Right hindlimb (tissue), 1 donor: ENCODE measurements at regions not wholly inside any gene's neighbourhood (a gene's known extent, or its start where the extent isn't known, plus 50 kb on each side); places are given as distances from the start of the nearest gene placed in this dataset.

ENCODE experiments used
- DNase-seq: peaks from one replicate; pipeline ENCODE4 v3.0.0-alpha.2; 2018

DNA sequence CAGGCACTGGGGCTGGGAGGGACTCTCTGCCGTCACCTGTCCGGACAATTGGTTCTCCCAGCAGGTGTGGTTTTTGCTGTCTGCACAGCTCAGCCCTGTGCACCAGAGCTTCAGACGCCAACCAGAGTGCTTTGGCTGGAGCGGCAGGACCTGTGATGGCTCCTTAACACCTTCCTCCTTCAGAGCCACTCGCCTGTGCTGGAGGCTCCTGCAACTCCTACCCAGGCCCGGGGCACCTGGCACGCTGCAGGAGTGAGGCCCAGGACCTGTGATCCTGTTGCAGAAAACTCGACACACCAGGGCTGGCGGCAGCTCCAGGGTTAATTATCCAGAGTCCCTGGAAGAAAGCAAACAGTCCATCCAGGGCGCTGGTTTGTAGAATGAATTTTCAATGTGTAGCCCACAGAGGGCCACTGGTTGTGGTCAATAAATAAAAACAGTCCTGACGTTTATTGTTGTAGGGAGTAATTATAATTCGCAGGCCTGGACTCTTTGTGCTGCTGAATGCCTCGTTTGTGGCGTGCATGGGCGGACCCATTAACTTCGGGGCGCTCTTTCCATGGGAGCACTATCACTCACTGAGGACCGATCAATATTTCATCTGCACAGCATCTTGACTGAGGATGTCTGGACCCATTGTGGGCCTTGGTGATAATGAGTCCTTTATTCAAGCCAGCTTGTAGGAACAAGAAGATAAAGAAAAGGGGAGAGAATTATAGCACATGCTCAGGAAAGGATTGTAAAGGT, 339.7 kb upstream of the IRX4 start:
- DNase-seq, result no peak

DNA sequence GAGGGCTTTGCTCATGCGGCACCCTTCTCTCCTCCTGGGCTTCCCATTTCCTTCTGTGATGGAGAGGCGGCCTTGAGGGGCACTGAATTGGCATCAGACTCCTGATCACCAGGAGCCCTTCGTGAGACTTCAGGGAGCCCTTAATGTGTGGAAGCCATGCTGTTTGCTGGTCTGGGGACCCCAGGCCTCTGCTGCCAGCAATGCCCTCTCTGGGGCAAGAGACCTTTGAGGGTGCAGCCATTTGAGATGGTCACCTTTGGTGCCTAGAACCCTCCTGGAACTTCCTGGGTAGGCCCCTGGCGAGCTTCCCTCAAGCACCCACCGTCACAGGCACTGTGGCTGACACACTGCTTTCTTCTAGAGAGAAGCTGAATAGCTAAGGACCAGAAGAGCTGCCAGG, 338.7 kb upstream of the IRX4 start:
- no peak for DNase-seq

DNA sequence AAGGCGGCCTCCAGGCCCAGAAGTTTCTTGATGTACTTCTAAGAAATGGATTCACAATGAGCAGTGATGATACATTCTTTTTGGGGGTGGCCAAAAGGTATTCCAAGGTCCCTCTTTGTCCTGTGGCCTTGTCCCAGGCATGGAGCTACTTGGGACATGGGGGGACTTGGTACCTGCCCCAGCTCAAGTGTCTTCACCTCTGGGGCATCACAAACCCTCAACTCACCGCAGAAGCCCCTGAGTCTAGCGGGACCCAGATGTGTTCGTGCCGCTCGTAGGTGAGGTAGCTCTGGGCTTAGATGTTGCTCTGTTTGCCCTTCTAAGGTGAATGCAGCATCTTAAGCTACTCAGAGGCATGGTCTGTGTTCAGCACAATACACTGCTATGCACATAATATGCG, 338.0 kb upstream of the IRX4 start:
- no peak for DNase-seq

DNA sequence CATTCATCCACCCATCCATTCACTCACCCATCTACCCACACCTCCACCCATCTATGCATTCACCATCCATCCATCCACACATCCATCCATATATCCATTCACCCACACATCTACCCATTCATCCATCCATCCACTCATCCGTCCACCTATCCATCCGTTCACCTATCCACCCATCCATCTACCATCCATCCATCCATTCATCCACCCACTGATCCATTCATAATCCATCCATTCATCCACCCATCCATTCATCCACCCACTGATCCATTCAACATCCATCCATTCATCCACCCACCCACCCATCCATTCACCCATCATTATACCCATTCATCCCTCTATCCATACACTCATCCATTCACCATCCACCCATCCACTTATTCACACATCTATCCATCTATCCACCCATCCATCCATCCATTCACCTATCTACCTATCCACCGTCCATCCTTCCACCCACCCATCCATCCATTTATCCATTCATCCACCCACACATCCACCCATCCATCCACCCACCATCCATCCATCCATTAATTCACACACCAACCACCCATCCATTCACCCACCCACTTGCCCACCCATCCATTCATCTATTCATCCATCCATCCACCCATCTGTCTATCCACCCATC, 336.5 kb upstream of the IRX4 start:
- DNase-seq, result no peak

DNA sequence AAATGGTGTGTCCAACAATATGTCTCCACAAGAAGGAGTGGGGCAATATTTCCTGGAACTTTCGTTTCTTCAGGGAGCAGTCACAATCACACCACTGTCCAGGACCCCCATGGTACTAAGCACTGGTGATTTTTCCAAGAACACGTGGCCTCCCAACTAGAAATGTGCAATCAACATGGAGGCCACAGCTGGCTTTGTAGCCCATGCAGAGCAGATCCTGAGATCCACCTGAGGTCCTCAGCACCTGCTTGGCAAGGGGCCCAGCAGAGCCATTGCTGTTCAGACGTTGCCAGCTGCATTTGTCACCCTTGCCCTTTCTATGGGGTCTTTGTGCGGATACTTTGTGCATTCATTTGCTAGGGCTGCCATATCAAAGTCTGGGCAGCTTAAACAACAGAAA, 334.5 kb upstream of the IRX4 start:
- DNase-seq, result no peak

DNA sequence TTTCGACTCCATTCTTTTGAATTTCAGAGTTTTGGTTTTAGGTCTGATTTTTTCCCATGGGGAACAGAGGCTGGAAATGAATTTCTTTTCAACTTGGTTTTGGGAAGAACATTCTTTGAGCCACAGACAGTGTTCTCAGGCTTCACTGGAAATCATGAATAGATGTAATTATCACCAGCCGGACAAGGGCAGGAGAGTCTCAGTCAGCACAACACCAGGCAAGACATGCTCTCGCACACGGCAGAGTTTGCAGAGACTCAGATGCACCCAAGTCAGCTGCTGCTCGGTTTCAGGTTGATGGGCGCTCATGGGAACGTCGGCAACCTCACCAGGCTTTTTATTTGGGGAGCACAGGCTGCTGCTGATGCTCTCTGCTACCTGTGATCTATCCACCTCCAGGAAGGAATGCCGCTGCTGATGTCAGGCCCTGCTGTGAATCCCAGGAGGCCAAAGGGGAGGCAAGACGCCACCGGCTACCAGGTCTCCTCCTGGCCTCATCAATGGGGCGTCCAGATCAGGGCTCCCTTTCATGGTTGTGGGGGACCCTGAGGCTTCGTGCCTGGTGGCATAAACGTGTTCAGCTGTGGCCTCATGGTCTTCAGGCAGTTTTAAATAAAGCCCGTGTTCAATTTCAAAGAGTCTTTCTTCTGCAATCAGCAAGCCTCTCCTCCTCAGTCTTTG, 332.3 kb upstream of the IRX4 start:
- DNase-seq, result no peak

DNA sequence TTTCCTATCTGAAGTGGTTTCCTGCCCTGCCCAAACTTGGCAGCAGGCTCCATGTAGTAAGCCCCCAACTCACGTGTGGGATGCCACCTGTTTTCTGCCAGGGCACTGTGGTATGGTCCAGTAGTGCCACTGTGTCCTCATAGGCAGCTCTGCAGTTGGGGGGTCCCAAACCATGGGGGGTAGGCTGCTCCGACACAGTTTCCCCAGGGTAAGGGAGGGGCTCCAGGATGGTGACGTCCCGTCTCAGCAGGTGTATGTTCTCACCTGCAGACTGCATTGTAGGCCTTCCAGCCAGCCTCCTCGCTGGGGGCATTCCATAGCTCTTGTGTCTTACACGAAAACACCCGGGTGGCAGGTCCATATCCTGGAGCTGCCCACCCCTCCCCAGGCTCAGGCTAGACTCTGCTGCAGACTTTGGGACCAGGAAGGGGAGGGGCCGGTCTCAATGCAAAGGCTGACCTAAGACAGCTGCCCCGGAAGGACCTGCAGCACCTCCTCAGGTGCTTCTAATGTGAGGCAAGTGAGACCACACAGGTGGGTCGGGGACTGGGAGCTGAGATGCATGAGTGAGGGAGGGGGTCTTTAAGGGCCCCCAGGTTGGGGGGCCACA, 330.5 kb upstream of the IRX4 start:
- no peak for DNase-seq

DNA sequence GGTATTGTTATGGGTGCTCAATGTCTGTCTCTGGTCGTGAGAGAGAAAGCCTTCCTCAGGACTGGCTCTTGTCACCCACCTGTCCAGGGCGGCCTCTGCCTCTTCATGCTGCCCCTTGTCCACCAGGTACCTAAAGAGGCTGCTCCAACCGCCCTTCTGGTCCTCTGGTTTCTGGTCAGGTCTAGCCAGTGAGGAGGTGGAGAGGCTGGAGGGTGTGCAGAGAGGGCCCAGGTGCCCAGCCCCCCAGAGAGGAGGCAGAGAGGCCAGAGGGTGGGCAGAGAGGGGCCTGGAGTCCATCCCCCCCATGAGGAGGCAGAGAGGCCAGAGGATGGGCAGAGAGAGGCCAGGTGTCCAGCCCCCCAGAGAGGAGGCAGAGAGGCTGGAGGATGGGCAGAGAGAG, 329.8 kb upstream of the IRX4 start:
- no peak for DNase-seq

DNA sequence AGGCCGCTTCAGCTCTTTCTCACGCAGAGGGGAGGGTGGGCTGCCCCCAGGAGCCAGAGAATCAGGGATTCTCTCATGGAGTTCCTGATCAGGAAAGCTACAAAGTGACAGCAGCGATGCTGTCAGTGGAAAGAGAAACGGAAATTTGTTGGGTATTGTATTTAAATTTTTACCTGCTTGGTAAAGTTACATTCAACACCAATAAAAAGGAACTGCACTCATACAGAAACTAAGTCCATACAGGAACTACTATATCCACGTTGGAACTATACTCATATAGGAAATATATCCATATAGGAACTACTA, 325.5 kb upstream of the IRX4 start:
- no peak for DNase-seq

DNA sequence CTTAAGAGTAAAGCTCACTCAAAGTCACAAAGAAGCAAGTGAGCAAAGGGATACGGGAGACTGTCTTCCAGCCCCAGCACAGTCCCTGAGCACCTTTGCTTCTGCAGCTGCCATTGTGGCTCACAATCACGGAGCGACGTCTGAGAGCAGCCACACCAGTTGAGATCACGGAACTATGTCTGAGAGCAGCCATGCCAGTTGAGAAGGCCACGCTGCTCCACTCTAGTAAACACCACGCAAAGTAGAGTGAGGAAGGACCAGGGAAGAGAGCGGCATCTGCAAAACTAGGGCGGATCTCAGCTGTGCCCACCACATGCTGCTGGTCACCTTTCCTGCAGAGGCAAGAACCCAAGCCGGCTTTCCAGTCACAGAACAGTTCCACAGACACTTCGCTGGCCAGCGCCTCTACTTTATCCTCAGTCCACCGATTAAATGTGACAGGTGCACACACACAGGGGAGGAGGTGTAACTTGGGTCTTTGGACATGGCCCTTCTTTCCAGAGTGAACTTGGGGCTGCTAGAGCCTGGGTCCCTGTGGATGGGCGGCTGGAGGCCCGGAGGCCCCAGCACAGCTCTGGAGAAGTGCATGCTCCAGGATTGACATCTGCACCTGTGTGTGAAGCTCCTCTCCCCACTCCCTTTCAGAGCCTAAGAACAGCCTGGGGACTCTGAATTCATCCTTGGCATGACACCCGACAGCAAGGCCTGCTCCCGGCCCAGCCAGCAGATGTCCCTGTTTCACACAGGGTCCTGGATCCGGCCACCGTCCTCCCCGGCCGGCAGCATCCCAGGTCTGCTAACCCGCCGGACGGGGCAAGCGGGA, 324.9 kb upstream of the IRX4 start:
- no peak for DNase-seq

DNA sequence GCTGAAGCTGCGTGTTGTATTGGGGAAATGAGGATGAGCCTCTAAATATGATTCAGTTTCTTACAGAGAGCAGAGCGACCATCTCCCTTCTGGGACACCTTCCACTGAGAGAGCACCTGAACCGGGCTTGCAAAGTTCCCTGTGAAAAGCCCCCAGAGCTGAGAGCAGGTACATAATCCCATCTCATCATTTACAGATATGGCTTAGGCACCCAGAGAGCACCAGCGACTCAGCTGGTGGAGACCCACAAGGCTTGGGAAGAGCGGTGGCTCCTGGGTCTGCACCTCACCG, 324.3 kb upstream of the IRX4 start:
- no peak for DNase-seq

DNA sequence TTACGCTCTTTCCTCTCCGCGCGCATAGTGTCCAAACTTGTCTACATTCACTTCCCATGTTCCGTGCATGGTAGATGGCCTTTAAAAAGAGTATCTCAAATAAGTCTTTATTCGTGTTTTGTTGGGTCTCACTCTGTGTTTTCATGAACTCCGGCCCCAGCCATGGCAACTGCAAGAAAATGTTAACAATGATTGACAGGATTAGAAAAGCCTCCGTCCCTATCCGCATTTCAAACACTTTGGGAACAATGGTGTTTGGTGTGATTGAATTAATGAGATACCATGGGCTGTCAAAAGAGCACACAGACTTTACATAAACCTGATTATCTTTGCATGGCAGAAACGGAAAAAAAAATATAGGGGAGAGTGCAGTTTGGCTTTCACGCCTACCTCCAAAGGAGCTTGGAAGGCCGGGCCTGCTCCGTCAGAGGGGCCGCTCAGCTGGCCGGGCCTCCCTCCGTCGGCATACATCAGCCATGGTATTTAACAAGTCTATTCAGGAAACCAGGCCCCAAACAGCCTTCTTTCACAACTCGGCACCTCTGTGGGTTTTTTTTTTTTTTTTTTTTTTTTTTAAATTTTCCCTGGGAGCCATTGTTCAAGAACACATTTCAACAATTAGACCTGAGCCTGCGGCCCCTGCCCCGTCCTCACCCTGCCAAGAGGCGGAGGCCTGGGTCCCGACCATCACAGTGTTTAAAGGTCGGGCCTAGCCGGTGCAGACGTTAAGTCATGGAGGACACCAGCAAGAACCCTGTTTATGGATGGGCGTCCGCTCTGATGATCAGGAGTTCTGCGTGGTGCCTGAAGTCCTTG, 323.8 kb upstream of the IRX4 start:
- DNase-seq, result no peak

DNA sequence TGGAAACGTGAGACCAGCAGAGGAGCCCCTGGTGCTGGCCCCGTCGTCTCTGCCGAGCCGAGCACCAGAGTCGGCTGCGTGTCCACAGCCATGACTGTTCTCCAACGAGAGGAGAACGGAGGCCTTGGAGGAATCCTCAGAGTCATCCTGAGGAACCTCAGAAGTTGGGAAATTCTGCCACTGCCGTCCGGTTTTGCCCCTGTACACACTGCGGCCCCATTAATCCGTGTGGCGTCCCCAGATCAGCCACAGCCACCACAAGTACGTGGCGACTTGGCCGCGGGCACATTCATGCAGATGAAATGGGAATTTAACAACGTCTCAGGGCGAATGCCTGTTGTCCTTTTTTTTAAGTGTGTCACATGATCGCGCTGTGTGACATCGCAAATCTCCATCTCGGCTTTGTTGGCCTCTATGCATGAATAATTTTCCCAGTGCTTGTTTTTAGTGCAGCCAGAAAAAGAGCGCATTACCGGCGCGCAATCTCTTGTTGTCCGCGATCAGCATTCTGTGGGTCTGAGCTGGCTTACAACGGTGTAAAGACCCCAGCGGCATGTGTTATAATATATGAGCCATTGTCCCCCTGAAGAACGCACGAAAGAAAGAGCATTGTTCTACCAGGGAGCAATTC, 323.0 kb upstream of the IRX4 start:
- DNase-seq, result no peak

DNA sequence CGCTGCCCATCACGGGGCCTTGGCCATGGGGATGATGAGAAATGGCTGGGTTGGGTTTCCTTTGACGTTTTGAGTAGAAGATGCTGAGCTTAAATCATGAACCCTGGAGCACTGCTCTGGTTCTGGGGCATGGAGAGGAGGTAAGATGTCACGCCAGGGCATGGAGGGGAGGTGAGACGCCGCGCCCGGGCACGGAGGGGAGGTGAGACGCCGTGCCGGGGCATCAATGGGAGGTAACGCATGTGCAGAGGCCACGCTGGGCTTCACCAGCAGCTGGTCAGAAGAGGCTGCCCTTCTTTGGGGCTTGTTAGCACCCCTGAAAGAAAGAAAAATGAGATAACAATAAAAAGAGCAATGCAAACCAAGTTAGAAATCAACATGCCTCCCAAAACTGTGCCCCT, 322.5 kb upstream of the IRX4 start:
- no peak for DNase-seq

DNA sequence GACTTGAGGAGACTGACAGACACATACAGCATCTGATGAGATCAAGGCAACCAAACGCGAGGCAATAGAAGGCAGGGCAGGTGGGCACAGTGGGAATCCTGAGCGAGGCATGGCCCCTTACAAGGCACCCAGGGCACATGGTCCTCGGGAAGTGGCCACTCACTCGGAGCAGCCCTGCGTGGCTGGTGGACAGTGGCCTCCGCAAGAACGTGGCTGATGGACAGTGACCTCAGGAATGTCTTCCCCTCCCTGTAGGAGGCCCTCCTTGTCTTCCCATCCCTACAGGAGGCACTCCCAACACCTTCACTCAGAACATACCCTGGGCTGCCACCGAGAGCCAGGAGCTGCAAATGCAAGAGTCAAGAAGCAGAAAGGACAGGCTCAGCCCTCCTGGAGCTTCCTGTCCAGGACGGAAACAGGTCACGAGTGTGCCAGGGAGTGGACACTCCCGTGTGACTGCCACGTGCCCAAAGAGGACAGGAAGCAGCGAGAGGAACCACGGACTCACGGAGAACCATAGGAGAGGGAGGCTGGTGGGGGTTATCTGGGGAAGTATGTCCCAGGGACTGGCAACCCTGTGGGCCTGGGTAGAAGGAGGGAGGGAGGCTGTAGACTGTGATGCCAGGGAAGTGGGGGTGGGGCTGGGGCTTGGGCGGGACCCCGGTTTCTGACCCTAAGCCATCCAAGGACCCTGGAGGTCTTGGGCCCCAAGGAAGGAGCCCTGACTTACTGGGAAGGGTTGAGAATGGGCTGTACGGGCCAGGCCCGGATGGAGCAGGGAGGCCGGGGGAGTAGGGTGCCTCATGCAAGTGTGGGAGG, 321.9 kb upstream of the IRX4 start:
- no peak for DNase-seq

DNA sequence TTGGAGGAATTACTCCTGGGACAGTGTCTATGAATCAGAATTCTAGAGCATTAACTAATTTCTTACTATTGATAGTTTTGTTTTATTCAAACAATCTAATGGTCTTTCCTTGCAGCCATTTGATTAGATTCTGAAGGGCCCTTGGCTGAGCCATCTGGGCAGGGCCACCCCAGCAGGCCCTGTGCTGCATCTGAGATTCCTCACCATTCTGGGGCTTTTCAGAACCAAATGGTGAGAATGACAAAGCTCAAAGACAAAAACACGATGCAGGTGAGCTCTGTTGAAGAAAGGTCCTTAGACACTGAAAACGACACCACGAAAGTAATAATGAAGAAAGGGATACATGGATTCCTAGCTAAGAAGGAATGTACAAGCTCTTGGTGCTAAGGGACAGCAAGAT, 321.0 kb upstream of the IRX4 start:
- no peak for DNase-seq

DNA sequence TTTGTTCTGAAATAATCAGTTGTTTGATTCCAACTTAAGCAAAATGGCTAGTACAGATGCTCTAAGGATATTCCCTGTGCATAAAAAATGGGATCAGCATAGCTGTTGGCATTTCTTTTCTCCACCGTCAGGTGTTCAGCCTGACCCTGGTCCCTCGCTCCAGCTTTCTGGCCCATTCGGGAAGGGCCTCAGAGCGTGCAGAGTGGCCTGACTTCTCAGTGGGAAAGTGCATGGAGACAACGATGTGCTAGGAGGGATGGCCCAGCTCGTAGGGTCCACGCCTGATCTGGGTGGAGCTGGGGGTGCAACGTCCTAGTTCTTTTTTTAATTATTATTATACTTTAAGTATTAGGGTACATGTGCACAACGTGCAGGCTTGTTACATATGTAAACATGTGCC, 319.1 kb upstream of the IRX4 start:
- DNase-seq, result no peak

DNA sequence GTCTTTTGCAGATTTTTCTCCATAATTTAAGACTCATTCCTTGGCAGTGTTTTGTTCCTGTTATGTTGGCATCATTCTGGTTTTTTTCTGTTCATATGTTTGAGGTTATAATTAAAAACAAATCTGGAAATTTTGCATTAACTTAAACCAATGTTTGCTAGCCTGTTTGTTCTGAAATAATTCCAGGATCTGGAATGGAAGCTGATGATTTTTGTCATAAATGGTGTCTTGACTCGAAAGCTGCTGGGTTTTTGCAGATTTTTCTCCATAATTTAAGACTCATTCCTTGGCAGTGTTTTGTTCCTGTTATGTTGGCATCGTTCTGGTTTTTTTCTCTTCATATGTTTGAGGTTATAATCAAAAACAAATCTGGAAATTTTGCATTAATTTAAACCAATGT, 318.7 kb upstream of the IRX4 start:
- DNase-seq, result no peak

DNA sequence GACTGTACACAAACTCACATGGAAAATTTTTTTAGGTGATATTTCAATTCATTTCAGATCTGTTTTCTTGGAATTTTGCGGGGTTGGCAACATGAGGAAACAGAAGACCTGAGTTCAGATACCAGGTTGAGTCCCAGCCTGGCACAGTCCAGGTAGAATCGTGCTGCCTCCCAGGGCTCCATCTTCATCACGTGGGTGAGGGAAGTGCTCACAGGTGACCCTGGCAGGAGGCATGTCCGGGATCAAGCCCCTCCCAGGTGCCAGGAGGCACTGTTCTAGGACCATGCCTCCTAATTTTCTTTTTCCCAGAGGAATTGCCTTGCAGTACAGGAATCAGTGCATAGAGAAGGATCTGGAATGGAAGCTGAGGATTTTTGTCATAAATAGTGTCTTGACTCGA, 318.3 kb upstream of the IRX4 start:
- DNase-seq, result no peak

DNA sequence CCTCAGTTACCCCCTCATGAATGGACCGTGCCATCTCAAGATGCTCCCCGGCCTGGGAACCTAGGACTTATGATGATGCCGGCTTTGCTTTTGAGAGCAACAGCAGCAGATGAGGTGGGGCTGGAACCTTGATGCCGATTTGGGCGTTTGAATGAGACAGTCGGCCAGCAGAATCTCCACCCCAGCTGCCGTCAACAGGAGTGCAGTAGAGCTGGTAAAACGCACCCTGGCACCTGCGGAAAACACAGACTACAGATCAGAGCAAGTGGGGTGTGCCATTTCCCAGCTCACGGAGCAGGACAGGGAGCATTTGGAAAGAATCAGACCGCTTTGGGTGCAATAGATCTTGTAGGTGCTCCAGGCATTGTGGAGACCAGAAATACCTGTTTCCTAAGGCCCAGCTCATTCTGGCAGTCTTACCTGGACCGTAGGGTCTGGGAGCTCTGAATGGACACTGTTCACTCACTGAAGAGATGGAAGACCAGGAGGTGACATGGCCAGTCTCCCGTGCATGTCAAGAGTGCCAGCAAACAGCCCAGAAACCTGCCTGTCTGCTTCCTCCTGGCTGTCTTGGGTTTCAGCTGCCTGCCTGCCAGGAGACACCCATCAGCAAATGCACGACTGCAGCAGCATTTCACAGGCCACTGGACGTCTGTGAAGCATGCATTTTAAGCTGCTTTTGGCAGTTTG, 317.7 kb upstream of the IRX4 start:
- no peak for DNase-seq

DNA sequence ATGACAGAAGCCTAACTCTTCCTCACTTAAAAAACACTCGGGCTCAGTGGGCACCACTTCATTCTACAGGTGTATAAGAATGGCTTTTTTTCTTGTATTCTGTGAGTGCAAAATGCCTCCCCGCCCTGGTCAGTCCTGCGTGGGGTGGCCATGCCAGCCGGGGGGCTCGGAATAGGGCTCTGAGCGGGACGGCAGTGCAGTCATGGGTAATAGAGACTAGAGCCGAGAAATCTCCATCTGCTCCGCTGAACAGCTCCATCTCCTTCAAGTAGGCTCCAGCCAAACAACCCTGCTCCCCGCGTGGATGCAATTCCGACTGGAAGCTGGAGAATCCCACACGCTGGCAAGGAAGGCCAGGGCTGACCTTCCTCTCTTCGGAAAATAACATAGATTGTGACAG, 317.0 kb upstream of the IRX4 start:
- DNase-seq, result no peak
